ENCODE measurements at regions not wholly inside any gene's neighbourhood (a gene's known extent, or its start where the extent isn't known, plus 50 kb on each side); places are given as distances from the start of the nearest gene placed in this dataset.

DNA sequence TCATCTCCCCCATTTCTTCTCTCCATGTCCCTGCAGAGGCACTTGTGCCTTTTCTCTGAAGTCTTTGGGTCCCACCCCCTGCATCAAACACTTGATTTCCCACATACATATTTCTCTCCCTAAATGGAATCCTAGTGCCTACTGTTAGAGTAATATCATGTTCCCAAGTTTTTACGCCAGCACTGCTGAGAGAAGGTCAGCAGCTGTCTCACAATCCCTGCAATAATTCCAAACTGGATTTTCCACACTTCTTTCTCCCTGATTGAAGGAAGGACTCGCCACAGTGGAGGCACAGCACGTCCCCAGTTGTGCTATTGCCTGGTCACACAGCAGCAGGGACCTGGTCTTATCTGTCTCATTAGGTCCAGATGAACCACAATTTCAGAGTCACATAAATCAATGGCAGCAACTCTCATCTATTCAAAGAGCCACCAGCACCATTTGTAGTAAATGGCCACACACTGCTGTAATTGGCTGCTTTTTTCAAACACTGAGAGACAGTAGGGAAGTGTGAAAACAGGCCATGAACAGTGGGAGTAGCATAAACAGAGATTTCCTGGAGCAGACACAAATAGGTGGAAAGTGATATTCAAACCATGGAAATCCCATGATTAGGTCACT is 605.5 kb downstream of the XPNPEP1 start:
- TF ChIP-seq REST (IDR thresholded peaks at IDR 0.05) (no peak), GABPA (IDR thresholded peaks at IDR 0.05 in 1 of 2, conservative IDR thresholded peaks at IDR 0.05 in 1 of 2) (no peak), CTCF (IDR thresholded peaks at IDR 0.05; ENCODE audit: low read depth, low read length, missing input control) (no peak), MAX (IDR thresholded peaks at IDR 0.05) (no peak), HNF4A (conservative IDR thresholded peaks at IDR 0.05) (no peak), SP1 (IDR thresholded peaks at IDR 0.05) (no peak), EGR1 (IDR thresholded peaks at IDR 0.05; ENCODE audit: low read depth in 2 of 2) (no peak)
- TF ChIP-seq, protein P1, sequence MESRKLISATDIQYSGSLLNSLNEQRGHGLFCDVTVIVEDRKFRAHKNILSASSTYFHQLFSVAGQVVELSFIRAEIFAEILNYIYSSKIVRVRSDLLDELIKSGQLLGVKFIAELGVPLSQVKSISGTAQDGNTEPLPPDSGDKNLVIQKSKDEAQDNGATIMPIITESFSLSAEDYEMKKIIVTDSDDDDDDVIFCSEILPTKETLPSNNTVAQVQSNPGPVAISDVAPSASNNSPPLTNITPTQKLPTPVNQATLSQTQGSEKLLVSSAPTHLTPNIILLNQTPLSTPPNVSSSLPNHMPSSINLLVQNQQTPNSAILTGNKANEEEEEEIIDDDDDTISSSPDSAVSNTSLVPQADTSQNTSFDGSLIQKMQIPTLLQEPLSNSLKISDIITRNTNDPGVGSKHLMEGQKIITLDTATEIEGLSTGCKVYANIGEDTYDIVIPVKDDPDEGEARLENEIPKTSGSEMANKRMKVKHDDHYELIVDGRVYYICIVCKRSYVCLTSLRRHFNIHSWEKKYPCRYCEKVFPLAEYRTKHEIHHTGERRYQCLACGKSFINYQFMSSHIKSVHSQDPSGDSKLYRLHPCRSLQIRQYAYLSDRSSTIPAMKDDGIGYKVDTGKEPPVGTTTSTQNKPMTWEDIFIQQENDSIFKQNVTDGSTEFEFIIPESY (IDR thresholded peaks at IDR 0.05) = no peak

All from liver (tissue), 3 donors.